ENCODE measurements at regions not wholly inside any gene's neighbourhood (a gene's known extent, or its start where the extent isn't known, plus 50 kb on each side); places are given as distances from the start of the nearest gene placed in this dataset.

- TF ChIP-seq CTCF (conservative IDR thresholded peaks at IDR 0.05; ENCODE audit: low read depth, low read length) (no peak), CHD1 (IDR thresholded peaks at IDR 0.05; ENCODE audit: low read depth, low read length) (no peak), POLR2A (IDR thresholded peaks at IDR 0.05; ENCODE audit: low read depth, low read length) (no peak), BHLHE40 (IDR thresholded peaks at IDR 0.05; ENCODE audit: low read depth, low read length) (no peak)
Measured at GRCh38 chr6:47403801-47404200, 73.8 kb upstream of the CD2AP start.

All from IMR-90 (cell line).